Liver (tissue), 8 donors: ENCODE measurements at regions not wholly inside any gene's neighbourhood (a gene's known extent, or its start where the extent isn't known, plus 50 kb on each side); places are given as distances from the start of the nearest gene placed in this dataset.
"Not testable (repeated sequence)": the region's sequence is repeated elsewhere in the genome, so short reads cannot be mapped to it uniquely, and the experiment has no call there.

Source experiments
- DNase-seq: peaks from one replicate; pipeline ENCODE4 v3.0.0-alpha.2; 2017; ENCODE audit warnings: low spot score
- H3K27ac ChIP-seq, 2 donors: one replicate each; pipeline ENCODE4 v1.7.0; 2013; ENCODE audit warnings: inconsistent platforms in 2 of 2, low read length in 2 of 2, control low read depth in 1 of 2, low read depth in 1 of 2, mild to moderate bottlenecking in 1 of 2
- H3K27me3 ChIP-seq, 4 donors: one replicate each; pipeline versions ENCODE4 v1.6.1 to v1.7.0; 2013; ENCODE audit warnings: low read length in 3 of 4, inconsistent platforms in 1 of 4, mild to moderate bottlenecking in 1 of 4, moderate library complexity in 1 of 4; ENCODE audit not compliant: control insufficient read depth in 4 of 4, insufficient read depth in 4 of 4
- H3K36me3 ChIP-seq, 4 donors: one replicate each; pipeline versions ENCODE4 v1.6.1 to v1.7.0; 2013; ENCODE audit warnings: low read length in 3 of 4, mild to moderate bottlenecking in 3 of 4, low read depth in 1 of 4, moderate library complexity in 1 of 4; ENCODE audit not compliant: control insufficient read depth in 4 of 4, insufficient read depth in 3 of 4
- H3K4me1 ChIP-seq, 4 donors: one replicate each; pipeline versions ENCODE4 v1.6.1 to v1.7.0; 2013; ENCODE audit warnings: low read length in 3 of 4, mild to moderate bottlenecking in 3 of 4, moderate library complexity in 1 of 4; ENCODE audit not compliant: control insufficient read depth in 4 of 4, insufficient read depth in 4 of 4
- H3K4me3 ChIP-seq, 3 donors: one replicate each; pipeline versions ENCODE4 v1.6.1 to v1.7.0; 2013; ENCODE audit warnings: low read length in 3 of 3, control low read depth in 1 of 3, low read depth in 1 of 3, mild to moderate bottlenecking in 1 of 3
- H3K9ac ChIP-seq, 2 donors: one replicate each; pipeline ENCODE4 v1.7.0; 2013; ENCODE audit warnings: low read length in 2 of 2, mild to moderate bottlenecking in 2 of 2, moderate library complexity in 2 of 2, control low read depth in 1 of 2, low read depth in 1 of 2
- H3K9me3 ChIP-seq, 4 donors: one replicate each; pipeline versions ENCODE4 v1.6.1 to v1.7.0; 2013; ENCODE audit warnings: low read length in 3 of 4; ENCODE audit not compliant: control insufficient read depth in 4 of 4
- EGR1 ChIP-seq, 2 donors: IDR thresholded peaks; 2 replicates each; pipeline ENCODE4 v1.6.1; 2016 to 2018; ENCODE audit warnings: antibody characterized with exemption in 2 of 2, low read depth in 2 of 2
- FOXA1 ChIP-seq: IDR thresholded peaks from 2 replicates; pipeline ENCODE4 v1.6.1; 2016; ENCODE audit warnings: antibody characterized with exemption
- FOXA2 ChIP-seq: IDR thresholded peaks from 2 replicates; pipeline ENCODE4 v1.6.1; 2016; ENCODE audit warnings: antibody characterized with exemption
- GABPA ChIP-seq, 2 donors: IDR thresholded peaks in 1 of 2; conservative IDR thresholded peaks in 1 of 2; 2 replicates each; pipeline ENCODE4 v1.6.1; 2016; ENCODE audit warnings: antibody characterized with exemption in 2 of 2, mild to moderate bottlenecking in 1 of 2, moderate library complexity in 1 of 2
- HNF4A ChIP-seq, 2 donors: conservative IDR thresholded peaks; 2 replicates each; pipeline ENCODE4 v1.6.1; 2016; ENCODE audit warnings: antibody characterized with exemption in 2 of 2, mild to moderate bottlenecking in 2 of 2
- HNF4G ChIP-seq: IDR thresholded peaks from 2 replicates; pipeline ENCODE4 v1.6.1; 2016; ENCODE audit warnings: antibody characterized with exemption
- JUND ChIP-seq, 2 donors: IDR thresholded peaks; 2 replicates each; pipeline ENCODE4 v1.6.1; 2016; ENCODE audit warnings: antibody characterized with exemption in 2 of 2
- NR2F2 ChIP-seq: IDR thresholded peaks from 2 replicates; pipeline ENCODE4 v1.6.1; 2016; ENCODE audit warnings: antibody characterized with exemption
- RAD21 ChIP-seq, 2 donors: IDR thresholded peaks; 2 replicates each; pipeline ENCODE4 v1.6.1; 2016; ENCODE audit warnings: antibody characterized with exemption in 2 of 2, mild to moderate bottlenecking in 2 of 2
- SP1 ChIP-seq: IDR thresholded peaks from 2 replicates; pipeline ENCODE4 v1.6.1; 2018; ENCODE audit warnings: antibody characterized with exemption, mild to moderate bottlenecking
- TAF1 ChIP-seq: conservative IDR thresholded peaks from 2 replicates; pipeline ENCODE4 v1.6.1; 2016; ENCODE audit warnings: antibody characterized with exemption, mild to moderate bottlenecking
- YY1 ChIP-seq: IDR thresholded peaks from 2 replicates; pipeline ENCODE4 v1.6.1; 2016; ENCODE audit warnings: antibody characterized with exemption, mild to moderate bottlenecking
- WGBS: extraction: QIAGEN DNeasy Blood & Tissue Kit; methylation state at CpG from one replicate; pipeline ENCODE4 v1.1.7; 2013; 5-methylcytosine and 5-hydroxymethylcytosine counted together
- TF ChIP-seq, protein P1 (sequence below): fragments of 150-350 bp; IDR thresholded peaks from 2 replicates; pipeline ENCODE4 v1.5.1; 2017; ENCODE audit warnings: improper control_type of control experiment, low read depth, low read length; ENCODE audit not compliant: missing input control
- TF ChIP-seq, protein P2 (sequence below): IDR thresholded peaks from 2 replicates; pipeline ENCODE4 v1.6.1; 2016; ENCODE audit warnings: antibody characterized with exemption
- TF ChIP-seq, protein P3 (sequence below): IDR thresholded peaks from 2 replicates; pipeline ENCODE4 v1.6.1; 2016; ENCODE audit warnings: antibody characterized with exemption, mild to moderate bottlenecking
- TF ChIP-seq, protein P4 (sequence below): IDR thresholded peaks from 2 replicates; pipeline ENCODE4 v1.6.1; 2016; ENCODE audit warnings: antibody characterized with exemption
- donor health status: healthy.
- donor health status: healthy.
- donor health status: healthy.
- donor health status: healthy.
- donor health status: healthy.

GRCh38 chr2:200109421-200109820, 154.0 kb downstream of the MAIP1 start:
- TF ChIP-seq TAF1 (no peak), NR2F2 (no peak), GABPA (IDR thresholded peaks at IDR 0.05 in 1 of 2, conservative IDR thresholded peaks at IDR 0.05 in 1 of 2) (no peak), JUND (IDR thresholded peaks at IDR 0.05) (no peak), EGR1 (IDR thresholded peaks at IDR 0.05; ENCODE audit: low read depth in 2 of 2) (no peak), FOXA2 (no peak), RAD21 (IDR thresholded peaks at IDR 0.05) (no peak), HNF4G (no peak), HNF4A (conservative IDR thresholded peaks at IDR 0.05) (no peak), YY1 (no peak), SP1 (no peak), FOXA1 (no peak)
- TF ChIP-seq, protein P1, sequence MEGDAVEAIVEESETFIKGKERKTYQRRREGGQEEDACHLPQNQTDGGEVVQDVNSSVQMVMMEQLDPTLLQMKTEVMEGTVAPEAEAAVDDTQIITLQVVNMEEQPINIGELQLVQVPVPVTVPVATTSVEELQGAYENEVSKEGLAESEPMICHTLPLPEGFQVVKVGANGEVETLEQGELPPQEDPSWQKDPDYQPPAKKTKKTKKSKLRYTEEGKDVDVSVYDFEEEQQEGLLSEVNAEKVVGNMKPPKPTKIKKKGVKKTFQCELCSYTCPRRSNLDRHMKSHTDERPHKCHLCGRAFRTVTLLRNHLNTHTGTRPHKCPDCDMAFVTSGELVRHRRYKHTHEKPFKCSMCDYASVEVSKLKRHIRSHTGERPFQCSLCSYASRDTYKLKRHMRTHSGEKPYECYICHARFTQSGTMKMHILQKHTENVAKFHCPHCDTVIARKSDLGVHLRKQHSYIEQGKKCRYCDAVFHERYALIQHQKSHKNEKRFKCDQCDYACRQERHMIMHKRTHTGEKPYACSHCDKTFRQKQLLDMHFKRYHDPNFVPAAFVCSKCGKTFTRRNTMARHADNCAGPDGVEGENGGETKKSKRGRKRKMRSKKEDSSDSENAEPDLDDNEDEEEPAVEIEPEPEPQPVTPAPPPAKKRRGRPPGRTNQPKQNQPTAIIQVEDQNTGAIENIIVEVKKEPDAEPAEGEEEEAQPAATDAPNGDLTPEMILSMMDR: no peak
- TF ChIP-seq, protein P2, sequence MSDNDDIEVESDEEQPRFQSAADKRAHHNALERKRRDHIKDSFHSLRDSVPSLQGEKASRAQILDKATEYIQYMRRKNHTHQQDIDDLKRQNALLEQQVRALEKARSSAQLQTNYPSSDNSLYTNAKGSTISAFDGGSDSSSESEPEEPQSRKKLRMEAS: no peak
- TF ChIP-seq, protein P3, sequence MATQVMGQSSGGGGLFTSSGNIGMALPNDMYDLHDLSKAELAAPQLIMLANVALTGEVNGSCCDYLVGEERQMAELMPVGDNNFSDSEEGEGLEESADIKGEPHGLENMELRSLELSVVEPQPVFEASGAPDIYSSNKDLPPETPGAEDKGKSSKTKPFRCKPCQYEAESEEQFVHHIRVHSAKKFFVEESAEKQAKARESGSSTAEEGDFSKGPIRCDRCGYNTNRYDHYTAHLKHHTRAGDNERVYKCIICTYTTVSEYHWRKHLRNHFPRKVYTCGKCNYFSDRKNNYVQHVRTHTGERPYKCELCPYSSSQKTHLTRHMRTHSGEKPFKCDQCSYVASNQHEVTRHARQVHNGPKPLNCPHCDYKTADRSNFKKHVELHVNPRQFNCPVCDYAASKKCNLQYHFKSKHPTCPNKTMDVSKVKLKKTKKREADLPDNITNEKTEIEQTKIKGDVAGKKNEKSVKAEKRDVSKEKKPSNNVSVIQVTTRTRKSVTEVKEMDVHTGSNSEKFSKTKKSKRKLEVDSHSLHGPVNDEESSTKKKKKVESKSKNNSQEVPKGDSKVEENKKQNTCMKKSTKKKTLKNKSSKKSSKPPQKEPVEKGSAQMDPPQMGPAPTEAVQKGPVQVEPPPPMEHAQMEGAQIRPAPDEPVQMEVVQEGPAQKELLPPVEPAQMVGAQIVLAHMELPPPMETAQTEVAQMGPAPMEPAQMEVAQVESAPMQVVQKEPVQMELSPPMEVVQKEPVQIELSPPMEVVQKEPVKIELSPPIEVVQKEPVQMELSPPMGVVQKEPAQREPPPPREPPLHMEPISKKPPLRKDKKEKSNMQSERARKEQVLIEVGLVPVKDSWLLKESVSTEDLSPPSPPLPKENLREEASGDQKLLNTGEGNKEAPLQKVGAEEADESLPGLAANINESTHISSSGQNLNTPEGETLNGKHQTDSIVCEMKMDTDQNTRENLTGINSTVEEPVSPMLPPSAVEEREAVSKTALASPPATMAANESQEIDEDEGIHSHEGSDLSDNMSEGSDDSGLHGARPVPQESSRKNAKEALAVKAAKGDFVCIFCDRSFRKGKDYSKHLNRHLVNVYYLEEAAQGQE: no peak
- TF ChIP-seq, protein P4, sequence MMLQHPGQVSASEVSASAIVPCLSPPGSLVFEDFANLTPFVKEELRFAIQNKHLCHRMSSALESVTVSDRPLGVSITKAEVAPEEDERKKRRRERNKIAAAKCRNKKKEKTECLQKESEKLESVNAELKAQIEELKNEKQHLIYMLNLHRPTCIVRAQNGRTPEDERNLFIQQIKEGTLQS: no peak

DNA sequence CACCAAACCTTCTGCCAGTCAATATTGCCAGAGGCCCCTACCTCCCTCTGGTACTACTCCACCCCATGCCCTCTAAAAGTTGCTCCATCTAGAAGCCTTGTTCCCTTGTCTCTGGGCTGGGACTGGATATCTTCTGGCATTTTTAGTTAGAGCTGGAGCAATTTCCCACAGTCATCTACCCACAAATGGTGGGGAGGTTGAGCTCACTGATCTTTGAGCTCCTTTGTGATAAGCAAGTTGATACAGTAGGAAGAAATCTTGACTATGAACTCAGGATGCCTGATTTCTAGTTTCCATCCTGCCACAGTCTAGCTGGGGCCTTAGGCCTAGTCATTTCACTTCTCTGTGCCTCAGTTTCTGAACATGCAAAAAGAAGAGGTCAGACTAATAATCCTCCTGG, 155.0 kb downstream of the MAIP1 start:
- H3K4me3 ChIP-seq: no peak overlapping the region
- no peak for TF ChIP-seq FOXA2
- no peaks in the 10 kb centered on the region for H3K9me3 ChIP-seq
- H3K27ac ChIP-seq: no peak overlapping the region
- no peak for DNase-seq
- H3K9ac ChIP-seq: no peak overlapping the region
- H3K27me3 ChIP-seq: no peaks in the 10 kb centered on the region
- no peaks in the 10 kb centered on the region for H3K4me1 ChIP-seq
- no peaks in the 10 kb centered on the region for H3K36me3 ChIP-seq

More at GRCh38 chr2:200109421-200109820, 154.0 kb downstream of the MAIP1 start:
- WGBS: 94% methylated on average over 3 of the region's 3 CpGs
- no peak overlapping the region for H3K9ac ChIP-seq
- no peak for DNase-seq
- no peaks in the 10 kb centered on the region for H3K4me1 ChIP-seq
- no peaks in the 10 kb centered on the region for H3K27me3 ChIP-seq
- no peaks in the 10 kb centered on the region for H3K9me3 ChIP-seq
- H3K27ac ChIP-seq: no peak overlapping the region
- H3K4me3 ChIP-seq: no peak overlapping the region
- H3K36me3 ChIP-seq: no peaks in the 10 kb centered on the region

GRCh38 chr2:200113016-200113799, 157.8 kb downstream of the MAIP1 start:
- not testable (repeated sequence) for DNase-seq, H3K27me3 ChIP-seq, H3K36me3 ChIP-seq, H3K9ac ChIP-seq, H3K27ac ChIP-seq, H3K4me3 ChIP-seq, H3K9me3 ChIP-seq, H3K4me1 ChIP-seq
- WGBS: 71% methylated on average over 8 of the region's 8 CpGs
